ENCODE measurements at regions not wholly inside any gene's neighbourhood (a gene's known extent, or its start where the extent isn't known, plus 50 kb on each side); places are given as distances from the start of the nearest gene placed in this dataset.
A peak's percentile ranks its signal among the peaks of the same experiment; 100 is the strongest.

DNA sequence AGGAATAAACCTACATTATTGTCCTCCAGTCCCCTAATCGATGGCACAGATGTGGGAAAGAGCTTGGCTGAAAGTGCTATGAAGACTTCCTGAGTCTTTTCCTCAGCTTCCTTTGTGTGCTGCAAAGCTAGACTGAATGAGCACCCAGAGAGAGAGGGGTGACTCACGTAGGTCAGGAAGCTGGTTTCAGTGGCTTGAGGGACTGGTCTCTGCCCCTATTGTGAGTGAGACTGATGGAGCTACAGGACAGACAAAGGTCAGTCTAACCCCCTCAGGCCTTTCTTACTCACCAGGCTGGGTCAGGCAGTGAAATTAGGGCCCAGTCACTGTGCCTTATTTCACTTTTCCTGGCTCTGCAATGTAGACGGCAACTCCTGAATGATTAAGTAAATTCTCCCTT lies 171.1 kb upstream of the GRB10 start:
- H3K27ac ChIP-seq: no peak overlapping the region
- intact Hi-C loops (cut with DNase I): no loop called here
- H3K9me3 ChIP-seq: no peaks in the 10 kb centered on the region
- H3K4me1 ChIP-seq: no peaks in the 10 kb centered on the region
- TF ChIP-seq POLR2AphosphoS5 (IDR thresholded peaks at IDR 0.05; ENCODE audit: insufficient read depth in 1 of 2, low read depth in 1 of 2): no peak
- no peak for TF ChIP-seq POLR2A (IDR thresholded peaks at IDR 0.05)
- TF ChIP-seq, protein P1, sequence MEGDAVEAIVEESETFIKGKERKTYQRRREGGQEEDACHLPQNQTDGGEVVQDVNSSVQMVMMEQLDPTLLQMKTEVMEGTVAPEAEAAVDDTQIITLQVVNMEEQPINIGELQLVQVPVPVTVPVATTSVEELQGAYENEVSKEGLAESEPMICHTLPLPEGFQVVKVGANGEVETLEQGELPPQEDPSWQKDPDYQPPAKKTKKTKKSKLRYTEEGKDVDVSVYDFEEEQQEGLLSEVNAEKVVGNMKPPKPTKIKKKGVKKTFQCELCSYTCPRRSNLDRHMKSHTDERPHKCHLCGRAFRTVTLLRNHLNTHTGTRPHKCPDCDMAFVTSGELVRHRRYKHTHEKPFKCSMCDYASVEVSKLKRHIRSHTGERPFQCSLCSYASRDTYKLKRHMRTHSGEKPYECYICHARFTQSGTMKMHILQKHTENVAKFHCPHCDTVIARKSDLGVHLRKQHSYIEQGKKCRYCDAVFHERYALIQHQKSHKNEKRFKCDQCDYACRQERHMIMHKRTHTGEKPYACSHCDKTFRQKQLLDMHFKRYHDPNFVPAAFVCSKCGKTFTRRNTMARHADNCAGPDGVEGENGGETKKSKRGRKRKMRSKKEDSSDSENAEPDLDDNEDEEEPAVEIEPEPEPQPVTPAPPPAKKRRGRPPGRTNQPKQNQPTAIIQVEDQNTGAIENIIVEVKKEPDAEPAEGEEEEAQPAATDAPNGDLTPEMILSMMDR (IDR thresholded peaks at IDR 0.05): no peak
- H3K36me3 ChIP-seq: no peaks in the 10 kb centered on the region
- H3K4me3 ChIP-seq: no peak overlapping the region
- no peaks in the 10 kb centered on the region for H3K27me3 ChIP-seq
- DNase-seq (ENCODE audit: extremely low spot score in 2 of 2): peak in 1 of 2 donors; percentile 64

DNA sequence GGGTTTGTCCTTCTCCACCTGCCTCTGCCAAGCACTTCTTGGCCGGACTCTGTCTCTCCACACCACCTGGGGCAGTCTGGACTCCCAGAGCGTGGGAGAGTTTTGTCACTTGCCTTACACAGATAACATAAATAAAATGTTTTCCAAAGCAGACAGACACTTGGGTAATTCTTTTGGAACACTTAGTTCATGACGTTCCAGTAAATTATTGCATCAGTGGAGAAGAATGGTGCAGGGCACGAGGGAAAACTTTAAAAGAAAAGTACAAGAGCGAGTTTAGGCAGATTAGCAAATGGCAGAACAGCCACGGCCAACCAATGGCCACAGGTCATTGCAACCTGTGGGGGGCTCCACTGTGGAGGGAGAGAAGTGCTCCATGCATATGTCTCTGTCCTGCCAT lies 170.6 kb upstream of the GRB10 start:
- intact Hi-C loops (cut with DNase I): no loop called here
- H3K27me3 ChIP-seq: no peaks in the 10 kb centered on the region
- peak in 1 of 2 donors; percentile 34 for DNase-seq (ENCODE audit: extremely low spot score in 2 of 2)

DNA sequence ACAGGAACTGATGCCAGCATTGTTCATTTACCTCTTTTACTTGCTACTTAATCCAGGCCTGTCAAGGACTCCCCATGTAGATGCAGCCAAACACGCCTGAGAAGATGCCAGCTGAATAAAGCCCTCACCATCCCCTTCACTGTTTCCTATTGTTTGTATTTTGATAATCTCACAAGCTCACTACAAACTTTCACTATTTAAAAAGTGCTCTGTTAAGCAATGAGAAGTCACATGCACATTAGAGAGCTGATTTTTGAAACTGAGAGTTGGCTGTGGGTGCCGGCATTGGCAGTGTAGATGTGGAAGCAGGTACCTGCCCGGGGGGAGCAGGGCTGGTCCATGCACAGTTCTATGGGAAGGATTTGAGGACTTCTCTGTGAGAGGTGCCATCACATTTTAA lies 169.8 kb upstream of the GRB10 start:
- Histone ChIP-seq H3K4me1 (no peaks in the 10 kb centered on the region), H3K27ac (no peak overlapping the region), H3K27me3 (no peaks in the 10 kb centered on the region), H3K4me3 (no peak overlapping the region), H3K36me3 (no peaks in the 10 kb centered on the region), H3K9me3 (no peaks in the 10 kb centered on the region)
- TF ChIP-seq, protein P1 (IDR thresholded peaks at IDR 0.05): no peak
- no peak for TF ChIP-seq POLR2A (IDR thresholded peaks at IDR 0.05)
- TF ChIP-seq POLR2AphosphoS5 (IDR thresholded peaks at IDR 0.05; ENCODE audit: insufficient read depth in 1 of 2, low read depth in 1 of 2): no peak
- intact Hi-C loops (cut with DNase I): no loop called here
- DNase-seq (ENCODE audit: extremely low spot score in 2 of 2): peak in 1 of 2 donors; percentile 40

More for the DNA sequence above, 170.6 kb upstream of the GRB10 start:
- Histone ChIP-seq H3K27ac (no peak overlapping the region), H3K4me3 (no peak overlapping the region), H3K4me1 (no peaks in the 10 kb centered on the region), H3K9me3 (no peaks in the 10 kb centered on the region), H3K36me3 (no peaks in the 10 kb centered on the region)
- TF ChIP-seq POLR2A (IDR thresholded peaks at IDR 0.05) (no peak), POLR2AphosphoS5 (IDR thresholded peaks at IDR 0.05; ENCODE audit: insufficient read depth in 1 of 2, low read depth in 1 of 2) (no peak)
- TF ChIP-seq, protein P1 (IDR thresholded peaks at IDR 0.05): no peak

DNA sequence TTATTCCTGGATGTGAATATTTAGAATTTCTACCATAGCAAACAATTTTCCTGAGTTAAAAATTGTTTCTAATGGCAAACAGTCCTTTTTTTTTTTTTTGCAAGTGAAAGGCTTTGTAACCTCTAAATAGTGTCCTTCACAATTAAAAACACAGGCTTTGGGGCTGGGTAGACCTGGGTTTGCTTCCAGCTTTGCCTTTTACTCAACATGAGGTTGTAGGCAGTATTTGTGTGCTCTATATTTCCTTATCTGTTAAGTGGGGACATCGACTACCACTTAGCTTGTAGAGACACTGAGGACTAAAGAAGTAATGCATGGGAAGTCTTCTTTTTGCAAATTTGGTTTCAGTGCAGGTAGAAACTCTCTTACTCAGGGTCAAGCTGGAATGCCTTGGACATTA lies 169.4 kb upstream of the GRB10 start:
- no peaks in the 10 kb centered on the region for H3K36me3 ChIP-seq
- H3K9me3 ChIP-seq: no peaks in the 10 kb centered on the region
- no peak for DNase-seq (ENCODE audit: extremely low spot score in 2 of 2)
- no peak overlapping the region for H3K4me3 ChIP-seq
- no peaks in the 10 kb centered on the region for H3K27me3 ChIP-seq
- TF ChIP-seq POLR2AphosphoS5 (IDR thresholded peaks at IDR 0.05; ENCODE audit: insufficient read depth in 1 of 2, low read depth in 1 of 2) (no peak), POLR2A (IDR thresholded peaks at IDR 0.05) (no peak)
- TF ChIP-seq, protein P1 (IDR thresholded peaks at IDR 0.05): no peak
- H3K27ac ChIP-seq: no peak overlapping the region
- intact Hi-C loops (cut with DNase I): no loop called here
- H3K4me1 ChIP-seq: no peaks in the 10 kb centered on the region

DNA sequence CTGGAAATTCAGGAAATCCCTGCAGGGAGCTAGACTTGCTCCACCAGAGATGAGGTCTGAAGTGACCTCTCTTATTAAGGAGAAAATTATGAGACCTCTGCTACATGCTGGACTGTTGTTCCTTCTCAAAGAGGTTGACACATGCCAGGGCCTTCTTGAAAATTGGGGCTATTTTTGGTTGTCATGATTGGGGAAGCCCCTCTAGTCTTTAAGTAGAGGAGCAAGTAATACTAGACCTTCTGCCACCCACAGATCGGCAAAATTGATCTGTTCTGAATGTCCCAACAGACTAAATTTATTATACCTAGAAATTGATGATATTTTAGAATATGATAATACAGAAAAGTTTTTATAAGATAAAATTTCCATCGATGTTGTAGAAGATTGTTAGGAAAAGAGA lies 160.8 kb upstream of the GRB10 start:
- TF ChIP-seq POLR2A (IDR thresholded peaks at IDR 0.05): no peak
- TF ChIP-seq, protein P1 (IDR thresholded peaks at IDR 0.05): no peak
- no peak overlapping the region for H3K27ac ChIP-seq
- intact Hi-C loops (cut with DNase I): no loop called here

More for the DNA sequence above, 160.8 kb upstream of the GRB10 start:
- Histone ChIP-seq H3K4me1 (no peaks in the 10 kb centered on the region), H3K9me3 (no peaks in the 10 kb centered on the region), H3K4me3 (no peak overlapping the region), H3K36me3 (no peaks in the 10 kb centered on the region), H3K27me3 (no peaks in the 10 kb centered on the region)
- DNase-seq (ENCODE audit: extremely low spot score in 2 of 2): no peak

All from vagina (tissue), 2 donors.